K562 (cell line): ENCODE measurements at regions not wholly inside any gene's neighbourhood (a gene's known extent, or its start where the extent isn't known, plus 50 kb on each side); places are given as distances from the start of the nearest gene placed in this dataset.

ENCODE experiments used
- EGR1 ChIP-seq: fragments of 450-650 bp; conservative IDR thresholded peaks from 2 replicates; pipeline ENCODE4 v1.6.1; 2017; ENCODE audit warnings: mild to moderate bottlenecking
- EP300 ChIP-seq: IDR thresholded peaks from 2 replicates; pipeline ENCODE4 v1.6.1; 2012; ENCODE audit warnings: low read length, improper control_type of control experiment
- MAZ ChIP-seq, 2 experiments: fragments of 450-650 bp in 1 of 2; sonication (generic) in 1 of 2; formaldehyde crosslinking; IDR thresholded peaks in 1 of 2; conservative IDR thresholded peaks in 1 of 2; 2 replicates each; pipeline versions ENCODE4 v1.4.0 to v1.5.0; 2020; ENCODE audit warnings: mild to moderate bottlenecking in 1 of 2, missing genetic modification reagents in 1 of 2
- POLR2AphosphoS5 ChIP-seq: IDR thresholded peaks from 2 replicates; pipeline ENCODE4 v1.6.1; 2011; ENCODE audit warnings: mild to moderate bottlenecking, low read depth, low read length, moderate library complexity; ENCODE audit not compliant: control insufficient read depth, insufficient read depth

DNA sequence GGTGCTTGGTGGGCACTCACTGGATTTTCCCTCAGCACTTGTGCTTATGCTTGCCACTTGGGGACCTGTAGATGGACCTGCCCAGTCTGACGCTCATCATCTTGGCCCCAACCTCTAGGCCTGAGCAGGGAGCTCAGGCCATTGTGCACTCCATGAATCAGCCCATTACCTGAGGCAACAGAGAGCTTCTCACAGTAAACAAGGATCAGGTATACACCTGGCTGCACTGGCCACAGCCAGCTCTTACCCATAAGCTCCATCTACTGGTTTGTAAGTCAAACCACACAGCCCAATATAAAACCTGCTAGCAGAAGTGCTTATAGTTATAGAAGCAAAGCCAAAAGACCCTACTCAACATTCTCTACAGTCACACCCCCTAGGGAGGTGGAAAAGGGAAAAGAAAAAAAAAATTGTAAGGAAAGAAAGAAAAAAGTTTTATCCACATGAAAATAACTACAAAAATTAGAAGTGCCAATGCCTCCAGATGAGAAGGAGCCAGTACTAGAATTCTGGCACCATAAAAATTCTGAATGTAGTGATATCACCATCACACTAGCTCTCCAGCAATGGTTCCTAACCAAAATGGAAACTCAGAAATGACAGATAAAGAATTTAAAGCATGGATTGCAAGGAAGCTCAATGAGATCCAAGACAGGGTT, 87.8 kb upstream of the CDH5 start:
- TF ChIP-seq EGR1 (no peak), MAZ (CRISPR knock-in tag; conservative IDR thresholded peaks at IDR 0.05 in 1 of 2, IDR thresholded peaks at IDR 0.05 in 1 of 2) (no peak), POLR2AphosphoS5 (no peak), EP300 (no peak)
